ENCODE measurements at regions not wholly inside any gene's neighbourhood (a gene's known extent, or its start where the extent isn't known, plus 50 kb on each side); places are given as distances from the start of the nearest gene placed in this dataset.
"Not testable (repeated sequence)": the region's sequence is repeated elsewhere in the genome, so short reads cannot be mapped to it uniquely, and the experiment has no call there.

DNA sequence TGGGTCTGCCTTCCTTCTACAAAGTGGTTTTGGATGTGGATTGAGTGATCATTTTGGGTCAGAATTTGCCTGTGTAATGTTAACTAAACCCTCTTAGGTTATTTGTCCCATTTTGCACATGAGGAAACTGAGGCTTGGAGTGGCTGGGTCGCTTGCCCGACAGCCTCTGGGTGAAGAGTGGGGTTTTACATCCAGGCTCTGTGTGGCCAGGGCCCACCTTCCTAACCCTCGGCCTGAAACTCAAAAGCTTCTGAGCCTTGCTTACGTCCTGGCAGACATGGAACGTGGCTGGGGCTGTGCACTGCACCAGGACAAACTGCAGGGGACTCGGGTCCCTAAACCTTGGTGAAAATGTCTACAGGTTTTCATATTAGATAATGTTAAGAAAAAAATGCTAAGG lies 542.4 kb downstream of the TBC1D22A start:
- DNase-seq, result no peak

DNA sequence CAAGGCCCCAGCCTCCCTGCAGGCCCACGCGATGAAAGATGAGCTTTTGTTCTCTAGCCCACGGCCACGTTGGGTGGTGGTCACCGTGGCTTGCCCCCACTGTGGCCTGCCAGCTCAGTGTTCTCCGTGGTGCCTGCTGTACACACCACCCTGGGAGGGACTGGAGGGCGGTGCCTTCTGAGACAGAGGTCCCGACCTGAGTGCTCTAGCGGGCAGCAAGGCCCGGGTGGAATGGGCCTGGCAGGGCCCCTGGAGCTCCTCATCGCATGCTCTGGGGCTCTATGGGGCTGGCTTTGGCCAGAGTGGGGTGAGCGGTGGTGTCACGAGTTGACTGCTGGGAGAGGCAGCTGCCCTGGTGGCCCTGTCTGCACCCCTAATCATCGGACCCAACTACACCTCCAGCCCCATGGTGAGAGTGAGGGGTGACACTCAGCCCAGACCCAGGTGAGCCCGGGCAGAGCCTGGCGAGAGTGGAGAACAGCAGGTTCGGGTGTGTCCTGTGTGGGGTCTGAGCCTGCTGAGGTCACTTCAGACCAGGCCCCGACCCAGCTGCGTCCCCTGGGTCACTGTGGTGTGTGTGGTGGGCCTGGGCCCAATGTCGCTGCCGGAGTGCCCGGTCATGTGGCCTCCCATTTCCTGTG lies 541.9 kb downstream of the TBC1D22A start:
- no peak for DNase-seq

DNA sequence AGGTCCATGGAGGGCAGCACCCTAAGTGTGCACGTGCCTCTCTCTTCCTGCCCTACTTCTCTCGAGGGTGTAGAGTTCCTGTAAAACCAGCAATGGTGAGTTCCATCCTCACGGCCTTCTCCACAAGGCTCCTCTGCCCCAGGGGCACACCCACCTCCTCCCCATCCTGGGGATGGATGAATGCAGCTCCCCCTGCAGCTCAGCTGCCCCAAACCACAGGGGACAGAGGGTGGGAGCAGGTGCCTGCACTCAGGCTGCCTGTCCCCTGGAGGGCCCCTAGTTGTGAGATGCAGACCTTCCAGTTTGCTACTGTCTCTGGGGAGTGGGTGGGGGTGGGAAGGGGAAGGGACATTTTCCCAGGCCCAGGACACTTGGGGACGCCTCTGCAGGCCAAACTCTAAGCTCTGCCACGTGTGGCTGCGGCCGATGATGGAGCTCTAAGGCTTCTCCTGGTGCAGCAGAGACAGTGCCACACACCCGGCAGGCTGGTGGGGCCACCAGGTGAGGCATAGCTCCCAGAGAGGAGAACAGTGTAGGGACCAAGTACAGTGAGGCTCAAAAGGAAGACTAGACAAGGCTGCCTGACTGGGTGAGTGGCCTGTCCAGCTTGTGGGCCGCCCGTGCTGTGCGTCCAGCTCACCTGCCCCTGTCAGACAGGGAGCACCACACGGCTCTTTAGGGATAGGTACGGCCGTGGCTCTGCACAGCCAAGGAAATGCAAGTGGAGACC lies 540.9 kb downstream of the TBC1D22A start:
- no peak for DNase-seq

DNA sequence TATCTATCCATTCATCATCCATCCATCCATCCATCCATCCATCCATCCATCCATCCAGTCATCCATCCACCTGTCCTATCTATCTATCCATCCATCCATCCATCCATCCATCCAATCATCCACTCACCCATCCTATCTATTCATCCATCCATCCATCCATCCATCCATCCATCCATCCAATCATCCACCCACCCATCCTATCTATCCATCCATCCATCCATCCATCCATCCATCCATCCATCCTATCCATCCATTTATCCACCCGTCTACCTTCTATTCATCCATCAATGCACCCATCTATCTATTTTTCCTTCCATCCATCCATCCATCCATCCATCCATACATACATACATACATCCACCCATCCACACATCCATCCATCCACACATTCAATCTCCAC lies 540.1 kb downstream of the TBC1D22A start:
- not testable (repeated sequence) for DNase-seq

DNA sequence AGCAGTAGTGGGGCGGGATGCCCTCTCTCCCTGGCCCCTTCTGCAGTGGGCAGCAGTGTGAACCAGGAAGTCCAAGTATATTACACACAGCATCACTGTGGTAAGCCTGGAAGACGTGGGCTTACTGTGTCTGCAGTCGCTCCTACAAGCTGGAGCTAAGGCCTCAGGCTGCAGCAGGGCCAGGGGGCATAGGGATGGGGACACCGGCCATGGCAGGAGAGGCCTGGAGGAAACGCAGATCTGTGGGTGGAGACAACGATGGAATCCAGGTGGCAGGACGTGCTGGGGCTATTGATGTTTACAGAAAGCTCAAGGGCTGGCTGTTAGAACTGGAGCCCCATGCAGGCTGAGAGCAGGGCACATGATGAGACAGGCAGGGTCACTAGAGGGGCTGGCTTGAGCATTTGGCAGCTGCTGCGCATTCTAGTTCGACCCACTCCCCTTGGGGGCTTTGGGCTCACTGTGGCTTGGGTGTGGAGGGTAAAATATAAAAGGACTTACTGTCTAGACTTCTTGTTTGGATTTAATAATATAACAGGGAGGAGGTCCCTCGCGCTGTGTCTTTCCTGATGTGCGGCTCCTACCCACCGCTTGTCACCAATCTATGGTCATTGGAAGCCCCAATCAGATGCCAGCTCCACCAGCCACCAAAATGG lies 539.5 kb downstream of the TBC1D22A start:
- DNase-seq, result no peak

DNA sequence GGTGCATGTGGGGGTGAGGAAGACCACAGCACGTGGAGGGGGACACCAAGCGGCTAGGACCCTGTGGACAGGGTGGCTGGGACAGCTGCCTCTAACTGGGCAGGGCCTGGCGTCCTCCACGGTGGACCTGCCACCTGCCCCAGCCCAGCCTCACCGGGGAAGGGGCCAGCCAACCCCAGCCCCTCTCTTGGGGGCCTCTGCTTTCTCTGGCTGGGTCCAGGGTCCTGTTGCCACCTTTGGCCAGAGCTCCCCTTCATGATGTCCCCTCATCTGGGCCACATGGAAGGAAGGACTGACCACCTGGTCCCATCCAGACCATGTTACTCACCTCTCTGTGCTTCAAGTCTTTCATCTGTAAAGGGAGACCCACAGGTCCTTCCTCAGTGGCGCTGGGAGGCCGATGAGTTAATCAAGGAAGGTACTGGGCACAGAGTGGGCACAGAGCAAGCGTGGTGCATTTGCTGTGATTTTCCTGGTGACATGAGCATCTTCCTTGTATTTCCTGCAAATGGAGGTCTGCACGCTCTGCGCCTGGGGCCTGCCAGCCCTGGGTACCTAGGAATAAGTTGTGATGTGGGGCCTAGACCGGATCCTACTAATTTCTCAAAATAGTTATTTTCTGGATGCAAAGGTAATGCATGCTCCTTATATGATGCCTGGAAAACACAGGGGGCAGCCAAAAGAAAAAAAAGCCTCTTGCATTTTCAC lies 538.4 kb downstream of the TBC1D22A start:
- DNase-seq, result no peak

DNA sequence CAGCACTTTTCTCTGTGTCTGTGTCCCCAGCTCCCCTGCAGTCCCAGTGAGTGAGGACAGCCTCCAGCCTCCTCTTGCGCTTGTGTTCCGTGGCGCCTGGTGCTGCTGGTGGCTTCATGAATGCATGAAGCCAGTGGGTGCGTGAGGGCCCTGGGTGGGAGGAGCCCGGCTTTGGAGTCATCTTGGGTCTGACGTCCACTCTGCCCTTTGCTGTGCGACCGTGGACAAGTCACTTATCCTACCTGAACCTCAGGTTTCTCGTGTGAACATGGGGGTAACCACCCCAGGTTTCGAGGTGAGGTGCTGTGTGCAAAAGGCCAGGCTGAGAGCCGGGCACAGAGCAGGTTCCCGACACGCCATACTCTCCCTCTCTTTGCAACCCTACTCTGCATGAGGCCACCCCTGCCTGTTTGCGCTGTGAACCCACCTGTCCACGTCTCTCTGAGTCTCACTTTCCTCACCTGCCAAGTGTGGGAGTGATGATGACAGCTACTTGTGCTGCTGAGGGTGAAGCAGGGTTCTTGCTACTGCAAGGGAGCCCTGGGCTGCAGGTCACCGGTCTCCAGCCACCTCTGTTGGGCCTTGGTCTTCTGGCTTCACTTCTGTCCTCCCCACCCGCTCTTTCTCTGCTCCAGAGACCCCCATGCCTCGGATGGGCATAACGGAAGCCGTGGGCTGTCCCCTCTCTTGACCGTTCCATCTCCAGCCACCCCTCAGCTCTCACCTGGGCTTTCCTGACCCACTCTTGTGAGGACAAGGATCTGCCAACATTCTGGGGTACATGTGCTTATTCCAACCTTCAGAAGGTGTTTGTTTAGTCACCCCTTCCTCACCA lies 537.6 kb downstream of the TBC1D22A start:
- no peak for DNase-seq

DNA sequence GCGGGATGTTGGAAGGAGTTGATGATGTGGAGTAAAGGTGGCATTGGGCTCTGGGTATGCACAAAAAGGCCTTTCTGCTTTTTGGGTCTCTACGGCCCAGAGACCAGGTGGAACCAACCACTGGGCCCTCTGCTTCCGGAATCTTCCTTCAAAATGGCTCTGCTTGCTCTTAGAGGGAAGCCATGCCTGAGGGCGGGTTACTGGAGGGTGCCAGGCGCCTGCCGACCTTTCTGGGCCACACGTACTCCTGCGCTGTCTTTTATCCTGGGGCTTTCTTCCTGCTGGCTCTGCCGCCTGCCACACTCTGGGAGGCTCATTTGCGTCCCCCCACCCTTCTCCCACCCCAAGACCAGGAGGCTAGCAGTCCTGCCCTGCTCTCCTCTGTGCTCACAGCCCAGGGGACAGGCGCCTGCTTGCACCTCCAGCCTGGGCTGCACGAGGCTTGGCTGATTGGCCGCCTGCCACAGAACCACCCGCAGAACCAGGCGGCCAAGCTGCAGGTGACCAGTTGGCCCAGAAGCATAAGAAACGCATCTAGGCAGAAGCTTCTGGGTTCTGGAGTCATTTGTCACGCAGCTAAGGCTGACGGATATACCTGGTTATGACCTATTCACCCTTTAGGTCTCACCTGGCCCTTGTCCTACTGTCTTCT lies 536.9 kb downstream of the TBC1D22A start:
- no peak for DNase-seq

DNA sequence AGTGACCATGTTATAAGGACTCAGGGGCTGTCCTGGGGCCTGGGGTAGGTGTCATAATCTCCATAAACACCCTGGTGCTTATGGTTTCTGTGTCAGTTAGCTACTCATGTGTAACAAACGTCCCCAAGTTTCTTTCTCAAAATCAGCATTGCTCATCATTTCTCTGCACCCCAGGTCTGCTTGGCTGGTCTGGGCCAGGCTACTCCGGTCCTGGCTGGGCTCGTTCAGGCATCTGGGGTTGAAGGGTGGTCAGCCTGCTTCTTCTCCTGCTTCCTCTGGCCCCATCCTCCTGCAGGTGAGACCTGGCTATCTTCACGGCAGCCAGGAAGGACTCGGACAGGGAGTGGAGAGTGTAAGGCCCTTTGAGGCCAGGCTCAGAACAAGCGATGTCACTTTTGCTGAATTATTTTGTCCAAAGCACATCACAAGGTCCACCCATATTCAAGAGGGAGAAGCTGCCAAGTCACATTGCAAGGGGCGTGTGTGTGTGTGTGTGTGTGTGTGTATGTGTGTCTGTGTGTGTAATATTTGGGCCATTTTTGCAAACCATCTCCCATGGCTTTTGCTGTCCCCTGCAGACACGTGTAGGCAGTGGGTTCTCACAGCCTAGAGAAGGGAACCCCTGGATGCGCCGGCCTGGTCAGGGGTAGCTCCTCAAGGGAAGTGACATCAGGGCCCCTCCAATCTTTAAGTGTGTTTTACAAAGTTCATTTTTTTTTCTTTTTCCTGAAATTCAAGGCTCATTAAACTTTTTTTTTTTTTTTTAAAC lies 535.8 kb downstream of the TBC1D22A start:
- no peak for DNase-seq

DNA sequence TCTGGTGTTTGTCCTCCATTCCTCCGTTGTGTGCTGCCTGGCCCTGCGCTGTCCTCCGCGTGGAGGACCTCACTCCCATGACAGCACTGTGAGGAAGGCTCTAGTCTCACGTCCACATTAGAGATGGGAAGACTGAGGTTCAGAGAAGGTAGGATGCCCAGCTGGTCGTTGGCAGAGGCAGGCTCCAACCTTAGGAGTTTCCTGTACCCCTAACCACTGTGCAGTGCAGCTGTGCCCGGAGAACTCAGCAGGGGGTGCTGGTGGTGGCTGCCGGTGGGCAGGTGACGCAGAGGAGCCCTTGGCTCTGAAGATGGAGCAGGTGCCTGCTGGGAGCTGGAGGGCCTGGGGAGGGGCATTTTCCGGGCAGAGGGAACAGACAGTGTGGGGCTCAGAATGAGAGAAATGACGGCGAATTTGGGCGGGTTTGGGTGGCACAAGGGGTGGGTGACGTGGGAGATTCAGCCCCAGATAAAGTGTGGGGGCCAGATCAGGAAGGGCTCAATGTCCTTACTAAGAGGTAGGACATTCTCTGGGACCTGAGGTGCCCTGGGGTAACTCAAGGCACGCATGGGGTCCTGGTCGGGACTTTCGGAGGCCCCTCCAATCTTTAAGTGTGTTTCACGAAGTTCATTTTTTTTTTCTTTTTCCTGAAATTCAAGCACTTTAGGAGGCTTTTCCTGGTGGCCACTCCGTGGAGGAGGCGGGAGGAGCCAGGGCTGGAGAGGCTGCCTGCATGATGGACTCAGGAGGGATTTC lies 535.0 kb downstream of the TBC1D22A start:
- DNase-seq, result no peak

DNA sequence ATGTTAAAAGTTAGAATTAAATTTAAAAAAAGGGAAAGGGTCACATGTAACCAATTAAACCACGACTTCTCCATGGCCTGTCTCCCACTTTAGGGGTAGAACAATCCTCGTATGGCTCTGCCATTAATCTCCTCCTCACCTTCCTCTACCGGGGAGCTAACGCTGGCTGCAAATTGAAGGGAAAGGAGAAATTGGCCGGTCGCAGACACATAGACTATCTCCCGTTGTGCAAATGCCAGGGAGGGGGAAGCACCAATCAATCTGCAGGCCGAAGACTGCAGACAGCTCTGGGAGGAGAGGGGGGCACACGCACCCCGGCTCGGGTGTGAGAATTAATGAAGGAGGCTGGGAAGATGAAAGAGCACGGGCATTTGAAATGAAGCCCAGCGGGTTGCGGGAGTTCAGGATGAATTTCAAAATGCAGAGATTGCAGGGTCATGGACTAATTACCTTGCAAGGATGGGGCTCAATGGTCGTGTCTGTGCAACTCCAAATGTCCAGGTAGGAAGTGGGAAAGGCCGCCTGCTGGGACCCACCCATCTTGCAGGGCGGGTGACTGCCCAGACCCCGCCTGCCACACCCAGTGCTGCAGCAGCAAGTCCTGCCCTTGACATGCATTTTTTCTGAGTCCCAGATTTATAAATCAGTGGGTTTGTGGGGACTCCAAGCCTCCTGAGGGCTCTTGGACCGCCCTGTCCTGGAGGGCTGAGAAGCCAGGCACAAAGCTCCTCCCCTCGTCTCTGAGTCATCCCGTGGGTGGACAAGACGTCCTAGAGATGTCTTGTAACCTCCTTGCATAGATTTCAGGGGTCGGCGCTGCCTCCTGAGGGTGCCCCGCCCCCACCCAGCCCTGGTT lies 534.2 kb downstream of the TBC1D22A start:
- DNase-seq, result no peak

DNA sequence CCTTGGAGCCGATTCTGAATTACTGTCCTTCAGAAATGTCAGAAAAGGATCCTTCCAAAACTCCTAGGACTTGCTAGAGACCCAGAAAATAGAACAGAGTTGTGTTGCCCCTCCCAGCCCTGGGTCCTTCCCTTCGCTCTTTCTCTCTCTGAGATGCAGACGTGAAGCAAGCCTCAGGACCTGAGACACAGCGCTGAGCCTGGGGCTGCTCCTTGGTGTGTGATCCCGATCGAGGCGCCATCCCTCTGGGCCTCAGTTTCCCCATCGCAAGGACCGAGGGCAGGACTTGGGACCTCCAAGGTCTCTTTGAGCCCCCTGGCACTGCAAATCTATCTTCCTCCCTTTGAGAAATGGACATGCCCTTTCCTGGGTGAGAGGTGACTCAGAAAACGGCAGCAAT lies 533.5 kb downstream of the TBC1D22A start:
- no peak for DNase-seq

DNA sequence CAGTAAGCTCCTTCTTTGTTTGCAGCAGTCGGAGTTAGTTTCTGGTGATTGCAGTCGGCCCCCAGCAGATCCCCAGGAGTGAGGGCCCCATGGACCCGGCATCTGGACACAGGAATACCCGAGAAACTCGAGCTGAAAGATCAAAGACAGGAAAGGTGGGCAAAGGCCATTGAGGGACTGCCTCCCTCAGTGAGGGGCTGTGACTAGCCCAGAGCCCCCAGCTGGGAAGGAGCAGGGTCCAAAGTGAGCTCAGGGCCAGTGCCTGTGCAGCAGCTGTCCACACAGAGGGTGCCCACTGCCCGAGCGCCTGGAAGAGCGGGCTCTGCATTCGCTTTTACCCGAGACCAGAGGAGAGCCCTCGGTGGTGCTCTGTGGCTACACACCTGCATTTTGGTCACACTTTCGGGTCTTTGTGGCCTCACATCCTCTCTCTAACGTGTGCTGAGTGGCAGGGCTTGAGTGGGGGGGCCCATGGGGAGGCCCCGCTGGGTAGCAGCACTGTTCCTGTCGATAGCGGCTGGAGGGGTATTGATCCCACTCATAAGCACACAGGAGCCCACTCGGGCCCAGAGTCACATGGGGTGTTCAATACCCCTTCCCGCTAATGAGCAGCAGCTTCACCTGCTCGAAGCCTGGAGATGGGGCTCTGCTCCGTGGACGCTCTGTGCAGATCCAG lies 532.9 kb downstream of the TBC1D22A start:
- DNase-seq, result no peak

DNA sequence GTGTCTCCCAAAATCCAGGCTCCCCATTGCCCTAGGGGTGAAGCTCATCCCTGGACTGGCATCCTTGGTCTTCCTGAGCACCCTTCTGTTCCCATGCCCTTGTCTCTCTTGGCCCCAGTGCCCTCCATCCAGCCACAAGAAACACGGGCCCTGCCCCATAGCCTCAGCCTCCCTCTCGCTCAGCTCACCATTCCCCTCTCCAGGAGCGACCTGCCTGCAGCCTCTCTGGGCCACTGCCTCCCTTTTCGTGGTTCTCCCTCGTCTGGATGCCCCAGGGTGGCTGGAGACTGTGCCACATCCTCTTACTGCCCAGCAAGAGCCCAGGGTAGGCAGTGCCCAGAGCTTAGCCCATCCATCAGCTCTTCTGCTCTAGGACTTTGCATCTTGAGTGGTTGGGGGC lies 532.1 kb downstream of the TBC1D22A start:
- DNase-seq, result no peak

DNA sequence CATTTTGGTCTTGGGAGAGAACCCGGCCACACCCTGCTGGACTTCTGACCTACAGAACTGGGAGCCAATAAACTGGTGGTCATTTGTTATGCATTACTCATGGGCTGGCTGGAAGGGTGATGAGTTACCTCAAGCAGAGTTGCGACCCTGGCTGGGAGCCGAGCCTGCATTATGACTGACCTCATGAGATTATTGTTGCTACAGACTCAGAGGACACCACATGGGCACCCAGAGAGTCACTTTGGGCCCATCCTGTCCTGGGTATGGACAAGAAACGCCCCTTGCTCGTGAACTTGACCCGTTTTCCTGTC lies 531.7 kb downstream of the TBC1D22A start:
- no peak for DNase-seq

DNA sequence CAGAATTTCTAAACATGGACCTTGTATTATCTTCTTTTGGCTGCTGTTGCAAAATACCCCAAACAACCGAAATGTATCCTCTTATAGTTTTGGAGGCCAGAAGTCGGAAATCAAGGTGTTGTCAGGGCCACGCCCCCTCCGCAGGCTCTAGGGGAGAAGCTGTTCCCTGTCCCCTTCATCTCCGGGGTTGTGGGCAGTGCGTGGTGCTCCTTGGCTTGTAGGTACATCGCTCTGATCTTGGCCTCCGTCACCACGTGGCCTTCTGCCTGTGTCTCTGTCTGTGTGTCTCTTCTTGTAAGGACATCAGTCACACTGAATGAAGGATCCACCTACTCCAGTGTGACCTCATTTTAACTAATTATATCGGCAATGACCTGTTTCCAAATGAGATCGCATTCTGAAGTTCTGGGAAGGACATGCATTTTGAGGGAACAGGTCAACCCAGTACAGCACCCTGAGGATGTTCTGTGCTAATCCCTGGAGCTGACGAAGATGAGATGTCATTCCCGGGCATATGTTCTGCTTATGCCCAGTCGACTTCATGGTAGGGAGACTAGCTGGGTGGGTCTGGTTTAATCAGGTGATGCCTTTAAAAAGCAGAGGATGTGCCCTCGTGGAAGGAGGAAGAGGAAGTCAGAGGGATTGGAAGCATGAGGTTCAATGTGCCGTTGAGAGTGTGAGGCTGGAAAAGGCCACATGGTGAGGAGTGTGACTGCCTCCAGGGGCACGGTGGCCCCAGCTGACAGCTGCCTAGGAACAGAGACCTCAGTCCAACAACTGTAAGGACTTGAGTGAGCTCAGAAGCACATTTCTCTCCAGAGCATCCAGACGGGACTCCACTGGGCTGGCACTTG lies 531.1 kb downstream of the TBC1D22A start:
- DNase-seq, result no peak

DNA sequence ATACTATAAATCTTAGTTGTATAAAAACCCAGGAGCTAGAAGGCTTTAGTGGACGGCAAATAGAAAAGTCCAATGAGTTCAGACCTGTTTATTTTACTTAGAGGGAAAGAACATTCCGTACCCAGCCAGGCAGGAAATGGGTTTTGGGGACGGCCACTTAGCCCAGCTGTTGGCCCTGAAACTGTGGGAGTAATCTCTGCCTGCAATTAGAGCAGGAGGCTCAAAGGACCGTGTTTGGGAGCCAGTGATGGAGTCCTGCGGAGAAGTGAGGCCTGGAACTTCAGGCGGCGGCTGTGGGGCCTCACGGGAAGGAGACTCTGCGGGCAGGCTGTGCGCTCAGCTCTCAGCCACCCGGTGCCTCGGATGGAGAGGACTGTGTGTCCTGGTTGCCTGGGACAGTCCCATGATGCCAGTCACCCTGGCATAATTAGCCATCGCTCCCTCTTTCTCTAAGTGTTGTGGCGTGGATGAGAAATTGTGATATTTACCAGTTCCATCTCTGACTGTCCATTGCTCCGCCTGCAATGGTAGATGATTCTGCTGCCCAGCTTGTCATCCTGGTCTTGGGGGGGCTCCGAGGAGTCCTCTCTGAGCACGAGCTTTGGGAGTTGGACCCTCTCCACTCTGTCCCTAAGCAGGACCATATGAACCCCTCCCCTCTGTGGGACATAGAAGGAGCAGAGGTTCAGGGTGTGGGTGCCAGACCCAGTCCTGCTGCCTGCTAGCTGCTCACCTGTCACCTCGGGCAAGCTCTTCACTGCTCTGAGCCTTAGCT lies 530.3 kb downstream of the TBC1D22A start:
- no peak for DNase-seq

Data from NCI-H1048 (cell line).